DMS 273 (cell line): ENCODE measurements at regions not wholly inside any gene's neighbourhood (a gene's known extent, or its start where the extent isn't known, plus 50 kb on each side); places are given as distances from the start of the nearest gene placed in this dataset.

ENCODE experiments used
- DNase-seq: peaks from one replicate; lab custom pipeline; 2025; ENCODE audit not compliant: unreplicated experiment; lab: John Stamatoyannopoulos, UW

DNA sequence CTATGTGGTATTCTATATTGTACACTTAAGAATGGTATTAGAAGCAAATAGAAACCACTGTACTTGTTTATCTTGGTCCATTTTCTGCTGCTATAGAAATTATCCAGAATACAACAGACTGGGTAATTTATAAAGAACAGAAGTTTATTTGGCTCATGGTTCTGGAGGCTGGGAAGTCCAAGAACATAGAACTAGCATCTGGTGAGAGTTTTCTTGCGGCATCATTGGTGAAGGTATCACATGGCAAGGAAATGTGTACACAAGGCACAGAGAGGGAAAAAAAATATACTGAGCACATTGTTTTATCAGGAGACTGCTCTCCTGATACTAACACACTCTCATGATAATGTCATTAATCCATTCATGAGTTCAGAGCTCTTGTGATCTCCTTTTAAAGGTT lies 130.3 kb upstream of the STXBP6 start:
- no peak for DNase-seq

DNA sequence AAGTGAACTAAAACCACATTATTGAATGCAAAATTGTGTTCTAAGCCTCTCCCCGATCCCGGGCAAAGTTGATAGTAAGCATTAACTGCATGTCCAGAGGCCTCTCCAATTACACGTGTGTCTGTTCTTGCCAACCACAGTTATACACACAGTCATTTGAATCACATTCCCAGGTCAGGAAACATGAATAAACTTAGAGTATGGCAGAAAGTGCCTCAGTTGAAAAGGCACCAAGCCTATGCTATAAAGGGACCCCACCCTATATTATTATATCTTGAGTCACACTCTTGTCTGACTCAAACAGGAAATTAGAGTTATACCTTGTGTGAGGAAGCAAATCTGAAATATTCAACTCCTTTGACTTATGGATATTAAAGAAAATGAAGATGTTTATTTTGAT lies 128.3 kb upstream of the STXBP6 start:
- no peak for DNase-seq

DNA sequence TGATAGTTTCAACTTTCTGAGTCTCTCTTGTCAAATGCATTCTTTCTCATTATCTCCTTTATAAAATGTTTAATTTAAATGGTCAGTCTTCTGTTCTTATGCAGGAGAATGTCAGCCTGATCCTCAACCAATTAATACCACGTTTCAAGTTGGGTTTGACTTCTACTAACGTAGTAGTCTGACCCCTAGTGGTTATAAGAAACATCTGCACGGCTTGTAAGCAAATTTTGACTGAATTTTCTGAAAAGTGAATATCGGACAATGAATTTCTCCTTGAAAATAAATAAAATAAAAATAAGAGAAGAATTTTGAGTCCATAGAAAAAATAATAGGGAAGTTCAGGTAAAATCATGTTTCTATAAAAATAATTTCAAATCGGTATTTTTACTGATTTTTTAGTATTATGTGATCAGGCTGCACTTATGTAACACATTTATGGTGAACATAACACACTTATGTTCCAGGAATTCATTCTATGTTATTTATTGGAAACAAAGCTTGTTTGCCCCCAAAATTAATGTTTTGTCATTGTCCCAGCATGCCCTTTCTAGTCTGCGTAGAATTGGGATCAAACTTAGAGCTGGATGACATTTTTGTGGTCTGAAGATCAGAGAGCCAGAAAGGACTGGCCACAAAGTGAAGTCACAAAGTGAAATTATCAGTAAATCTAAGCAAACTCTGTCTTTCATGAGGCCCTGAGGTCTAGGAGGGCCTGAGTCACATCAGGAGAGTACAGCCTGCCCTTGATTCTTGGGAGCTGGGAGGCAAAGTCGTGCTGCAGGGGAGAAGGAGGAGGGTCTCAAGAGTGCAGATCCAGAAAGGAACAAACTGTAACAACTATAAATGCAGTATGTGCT lies 101.2 kb upstream of the STXBP6 start:
- DNase-seq: peak; percentile 75

DNA sequence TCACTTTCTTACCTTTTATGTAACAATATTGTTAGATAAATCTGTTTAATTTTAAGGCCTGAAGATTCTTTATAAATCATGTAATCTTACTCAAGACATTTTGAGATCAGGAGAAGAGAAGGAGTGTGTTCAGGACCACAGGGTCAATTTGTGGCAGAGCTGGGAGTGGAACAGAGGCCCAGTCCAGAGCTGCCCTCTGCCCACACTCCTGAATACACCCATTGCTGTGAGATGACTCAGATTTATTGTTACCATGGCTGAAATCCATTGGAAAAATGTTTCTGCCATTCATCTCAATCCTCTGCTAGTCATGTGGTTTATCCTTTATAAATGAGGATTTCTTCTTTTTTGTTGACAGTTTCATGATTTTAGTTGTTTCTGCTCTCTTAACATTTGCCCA lies 100.5 kb upstream of the STXBP6 start:
- no peak for DNase-seq

DNA sequence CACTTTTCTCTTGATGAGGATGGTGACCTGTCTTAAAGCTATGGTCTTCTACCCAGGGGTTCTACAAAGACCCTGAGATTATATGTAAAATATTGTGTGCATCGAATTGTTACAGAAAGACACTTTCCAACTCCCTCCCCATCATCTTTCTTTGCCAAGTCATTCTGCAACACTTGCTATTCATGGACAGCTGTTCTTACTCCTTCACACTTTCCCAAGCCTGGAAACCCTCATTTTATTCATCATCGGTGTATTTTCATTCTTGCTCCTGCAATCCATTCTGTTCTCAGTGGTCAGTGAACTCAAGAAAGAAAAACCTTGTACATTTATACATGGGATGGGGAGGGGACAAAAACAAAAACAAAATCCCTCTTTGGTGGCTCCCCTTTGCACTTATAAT lies 90.5 kb upstream of the STXBP6 start:
- peak; percentile 18 for DNase-seq

DNA sequence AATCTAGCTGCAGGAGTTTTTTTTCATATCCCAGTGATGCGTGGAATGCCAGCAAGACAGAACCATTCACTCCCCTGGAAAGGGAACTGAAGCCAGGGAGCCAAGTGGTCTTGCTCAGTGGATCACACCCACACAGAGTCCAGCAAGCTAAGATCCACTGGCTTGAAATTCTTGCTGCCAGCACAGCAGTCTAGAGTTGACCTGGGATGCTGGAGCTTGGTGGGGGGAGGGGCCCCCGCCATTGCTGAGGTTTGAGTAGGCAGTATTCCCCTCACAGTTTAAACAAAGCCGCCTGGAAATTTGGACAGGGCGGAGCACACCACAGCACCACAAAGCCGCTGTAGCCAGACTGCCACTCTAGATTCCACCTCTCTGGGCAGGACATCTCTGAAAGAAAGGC lies 86.9 kb upstream of the STXBP6 start:
- DNase-seq: no peak

DNA sequence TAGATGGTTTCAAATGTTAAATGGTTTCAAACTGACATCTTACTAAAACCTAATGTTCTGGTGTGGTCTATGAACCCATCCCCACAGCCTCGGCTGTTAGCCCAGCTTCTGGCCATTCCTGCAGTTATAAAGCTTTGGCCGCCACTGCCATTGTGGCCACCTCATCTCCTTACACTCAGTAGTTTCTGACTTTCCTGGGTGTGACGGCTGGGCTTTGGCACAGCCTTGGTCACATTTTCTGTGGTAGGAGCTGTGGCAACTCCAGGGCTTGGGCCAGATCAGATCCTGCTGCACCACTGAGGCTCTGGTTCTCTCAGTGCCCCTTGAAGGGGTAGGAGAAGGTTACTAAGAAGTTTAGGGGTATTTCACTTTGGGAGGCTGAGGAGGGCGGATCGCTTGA lies 84.2 kb upstream of the STXBP6 start:
- DNase-seq: no peak

DNA sequence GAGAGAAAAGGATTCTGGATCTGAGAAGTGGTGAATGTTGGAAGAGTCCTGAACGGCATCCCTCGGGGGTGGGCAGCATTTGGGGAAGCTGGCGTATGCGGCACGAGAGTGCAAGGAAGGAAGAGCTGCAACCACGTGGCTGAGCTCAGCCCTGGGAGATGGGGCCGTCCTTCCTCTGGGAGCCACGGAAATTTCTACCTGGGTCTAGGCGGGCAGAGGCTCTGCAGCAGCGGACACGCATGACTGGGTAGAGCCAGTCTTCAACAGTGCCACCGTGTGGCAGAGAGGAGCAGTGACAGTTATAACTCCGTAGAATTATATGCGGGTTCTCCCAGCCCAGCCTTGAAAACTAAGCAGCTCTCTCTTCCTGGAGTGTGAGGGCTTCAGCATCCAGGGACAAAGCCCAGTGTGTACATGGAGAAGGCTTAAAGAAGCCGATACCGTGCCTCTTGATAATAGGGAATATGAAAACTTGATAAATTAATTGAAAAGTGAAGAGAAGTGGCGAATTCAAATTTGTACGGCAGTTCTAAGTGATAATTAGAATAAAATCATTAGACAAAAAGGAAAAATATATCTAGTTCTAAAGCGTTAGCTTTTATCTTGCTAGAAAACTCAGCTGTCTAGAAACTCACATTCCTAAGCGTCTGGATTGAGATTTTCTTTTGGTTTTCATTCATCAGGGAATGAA lies 82.9 kb upstream of the STXBP6 start:
- DNase-seq: peak; percentile 82

DNA sequence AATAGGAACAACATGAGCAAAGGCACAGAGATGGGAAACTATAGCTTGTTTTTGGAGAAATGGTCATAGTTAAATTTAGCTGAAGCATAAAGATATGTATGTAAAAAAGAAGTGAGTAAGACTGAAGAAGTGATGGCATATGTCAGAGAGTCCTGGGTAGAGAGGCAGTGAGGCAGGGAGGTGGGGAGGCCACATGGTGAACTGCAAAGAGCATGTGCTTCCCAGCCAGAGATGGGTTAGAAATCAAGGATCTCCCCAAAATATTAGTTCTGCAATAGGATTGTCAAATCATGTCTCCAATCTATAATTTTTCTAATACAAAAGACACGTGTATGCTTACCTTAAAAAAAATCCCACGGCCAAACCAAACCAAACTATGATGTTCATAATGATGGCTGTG lies 82.1 kb upstream of the STXBP6 start:
- no peak for DNase-seq

DNA sequence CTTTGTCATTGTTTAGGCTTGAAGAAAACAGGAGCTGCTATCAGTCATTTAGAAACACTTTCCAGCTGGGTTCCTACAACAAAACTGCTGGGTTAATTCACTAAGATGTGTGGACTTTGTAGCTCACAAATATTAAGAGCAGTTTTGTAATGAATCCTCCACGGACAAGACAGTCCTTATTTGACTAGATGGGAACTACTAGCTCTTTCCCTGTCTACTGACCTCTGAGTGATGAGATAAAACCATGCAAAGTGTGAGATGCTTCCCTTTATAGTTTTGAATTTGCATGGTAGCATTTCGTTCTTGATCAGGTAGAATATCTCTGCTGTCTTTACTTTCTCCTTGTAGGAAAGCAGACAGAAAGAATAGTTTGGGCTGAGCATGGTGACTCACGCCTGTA lies 72.9 kb upstream of the STXBP6 start:
- no peak for DNase-seq

DNA sequence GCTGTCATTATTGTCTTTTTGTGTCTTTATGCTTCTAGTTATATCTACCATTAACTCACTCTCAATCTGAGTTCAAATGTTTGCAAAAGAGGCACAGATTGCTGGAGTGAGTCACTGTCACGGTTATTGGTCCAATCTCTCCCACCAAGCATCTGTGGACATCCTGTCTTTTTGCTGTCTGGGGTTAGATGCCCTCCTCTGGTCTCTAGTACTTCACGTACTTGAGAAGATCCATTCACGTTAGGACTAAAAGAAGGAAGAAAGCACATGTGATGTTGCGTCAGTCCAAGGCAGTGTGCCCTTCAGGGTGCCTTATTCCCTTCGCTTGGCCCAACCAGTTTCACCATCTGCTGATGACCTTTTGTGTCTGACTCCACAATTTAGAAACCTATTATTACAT lies 72.3 kb upstream of the STXBP6 start:
- peak; percentile 30 for DNase-seq

DNA sequence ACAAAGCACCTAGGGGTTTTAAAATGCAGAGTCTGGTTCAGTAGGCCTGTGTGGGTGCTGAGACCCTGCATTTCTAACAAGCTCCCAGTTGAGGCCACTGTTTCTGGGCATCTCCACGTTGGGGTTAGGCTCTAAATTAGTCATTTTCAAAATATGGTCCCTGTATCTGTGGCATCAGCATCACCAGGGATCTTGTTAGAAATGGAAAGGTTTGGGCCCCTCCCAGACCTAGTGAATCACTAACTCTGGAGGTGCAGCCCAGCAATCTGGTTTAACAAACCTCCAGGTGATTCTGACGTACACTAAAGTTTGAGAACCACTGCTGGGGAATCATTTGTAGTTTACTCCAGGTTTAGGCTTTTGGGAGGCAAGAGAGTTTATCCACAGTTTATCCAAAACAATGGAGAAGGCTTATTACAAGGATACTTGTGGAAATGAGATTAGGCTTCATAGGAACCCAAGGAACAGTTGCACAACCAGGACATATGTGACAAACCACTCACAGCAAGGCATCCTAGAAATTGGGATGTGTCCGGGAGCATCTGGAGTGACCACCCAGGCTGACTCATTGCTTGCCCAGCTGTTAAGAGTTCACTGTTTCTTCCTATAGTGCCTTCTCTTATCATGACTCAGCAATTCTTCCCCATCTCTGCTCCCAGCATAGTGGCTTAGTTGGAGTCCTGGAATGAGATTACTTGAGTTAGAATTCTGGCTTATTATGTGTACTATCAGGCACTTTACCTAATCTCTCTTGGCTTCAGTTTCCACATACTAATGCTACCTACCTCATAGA lies 71.6 kb upstream of the STXBP6 start:
- DNase-seq: peak; percentile 74

DNA sequence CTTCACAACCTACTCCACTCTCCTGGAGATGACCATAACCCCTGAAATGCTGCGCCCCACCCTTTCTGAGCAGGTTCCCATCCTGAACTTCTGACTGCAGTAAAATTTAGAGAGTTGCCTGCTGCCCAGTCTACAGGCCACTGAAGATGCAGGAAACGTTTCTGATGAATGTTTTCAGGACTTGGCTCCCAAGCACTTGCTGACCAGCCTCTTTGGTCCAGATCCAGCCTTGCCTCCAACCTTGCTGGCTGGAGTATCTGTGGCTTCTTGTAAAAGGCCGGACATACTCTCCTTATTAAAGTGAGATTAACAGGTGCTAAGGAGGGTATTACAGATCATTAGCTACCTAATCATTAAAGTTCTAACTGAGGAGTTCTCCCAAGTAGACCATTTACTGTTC lies 70.3 kb upstream of the STXBP6 start:
- no peak for DNase-seq

DNA sequence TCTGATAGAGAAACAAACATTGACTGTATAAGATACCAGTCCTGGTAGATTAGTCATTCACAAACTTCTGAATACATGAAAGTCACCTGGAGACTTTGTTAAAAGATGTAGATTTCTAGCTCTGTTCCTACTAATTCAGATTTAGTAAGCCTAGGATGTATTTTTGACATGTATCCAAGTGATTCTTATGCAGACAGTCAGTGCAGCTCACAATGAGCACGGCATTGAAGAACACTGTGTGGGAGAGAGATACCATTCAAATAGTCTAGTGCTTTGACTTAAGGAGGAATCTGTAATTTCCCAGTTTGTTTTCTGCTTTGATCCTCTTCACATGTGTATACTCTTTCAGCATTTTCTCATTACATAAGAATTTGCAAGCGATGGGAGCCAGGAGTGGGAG lies 68.7 kb upstream of the STXBP6 start:
- no peak for DNase-seq

DNA sequence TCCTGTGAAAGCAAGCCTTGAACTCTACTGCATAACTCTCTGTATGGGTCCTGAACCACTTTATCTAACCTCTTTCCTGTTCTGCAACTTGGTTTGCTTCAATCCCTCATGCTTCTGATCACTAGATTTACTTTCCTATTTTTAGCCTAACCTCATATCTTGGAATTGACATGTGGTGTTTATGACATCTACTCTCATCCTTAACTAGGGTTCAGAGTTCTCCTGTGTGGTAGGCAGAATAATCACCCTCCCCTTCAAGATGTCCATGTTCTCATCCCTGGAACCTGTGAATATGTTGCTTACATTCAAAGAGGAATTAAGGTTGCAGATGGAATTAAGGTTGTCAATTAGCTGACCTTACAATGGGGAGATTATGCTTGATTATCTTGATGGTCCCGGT lies 67.4 kb upstream of the STXBP6 start:
- no peak for DNase-seq

DNA sequence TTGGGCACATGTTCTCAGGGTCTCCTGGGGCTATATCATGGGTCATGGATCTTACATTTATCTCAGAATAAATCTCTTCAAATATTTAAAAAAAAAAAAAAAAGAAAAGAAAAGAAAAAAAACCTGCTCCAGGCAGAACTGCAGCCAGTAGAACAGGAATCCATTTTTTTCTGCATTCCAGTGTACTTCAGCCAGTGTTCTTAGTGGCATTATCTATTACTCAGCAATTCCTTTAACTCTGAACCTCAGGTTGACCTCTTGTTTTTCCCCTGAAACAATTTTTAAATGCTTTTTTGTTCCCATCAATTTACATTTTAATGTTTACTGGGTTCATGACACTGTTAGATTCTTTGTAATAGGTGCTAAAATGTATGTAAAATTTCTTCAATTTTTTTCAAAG lies 66.7 kb upstream of the STXBP6 start:
- no peak for DNase-seq

DNA sequence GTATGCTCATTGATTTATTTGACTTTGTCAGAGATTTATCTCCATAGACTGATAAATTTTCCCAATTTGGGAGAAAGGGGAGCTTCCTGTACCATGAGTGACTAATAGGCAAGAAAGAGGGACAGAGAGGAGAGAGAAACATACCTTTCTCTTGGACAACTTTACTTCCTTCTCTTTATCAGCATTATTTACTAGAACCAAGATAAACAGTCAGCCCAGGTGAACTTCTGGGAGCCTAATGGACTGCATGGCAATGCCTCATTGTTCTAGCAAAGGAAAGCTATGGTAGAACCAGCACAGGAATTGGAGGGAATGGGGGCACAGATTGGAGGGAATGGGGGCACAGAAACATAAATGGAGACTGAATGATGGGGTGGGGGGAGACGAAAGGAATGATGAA lies 63.4 kb upstream of the STXBP6 start:
- DNase-seq: no peak

DNA sequence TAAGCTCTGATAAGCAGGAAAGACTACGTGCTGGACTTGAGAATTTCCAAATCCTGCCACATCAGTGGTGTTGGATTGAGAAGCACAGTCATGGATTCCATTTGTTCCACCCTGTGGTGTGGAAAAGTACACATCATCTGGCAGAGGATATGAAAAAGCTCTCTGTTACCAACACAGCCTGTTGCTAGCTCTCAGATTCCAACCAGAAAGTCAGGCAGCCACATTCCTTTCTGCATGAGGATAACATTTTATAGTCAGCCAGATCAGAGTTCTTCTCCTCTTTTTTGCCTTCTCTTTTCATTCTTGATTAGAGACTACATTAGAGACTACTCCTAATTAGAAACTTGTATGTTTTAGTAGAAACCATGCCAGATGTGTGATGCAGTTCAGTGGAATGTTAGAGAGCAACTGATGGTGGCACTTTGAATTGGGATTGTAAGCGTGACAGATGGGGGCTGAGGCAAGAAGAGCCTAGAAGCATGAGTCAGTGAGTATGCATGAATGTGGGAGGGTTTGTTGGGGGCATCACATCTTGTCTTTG lies 61.2 kb upstream of the STXBP6 start:
- DNase-seq: peak; percentile 84

DNA sequence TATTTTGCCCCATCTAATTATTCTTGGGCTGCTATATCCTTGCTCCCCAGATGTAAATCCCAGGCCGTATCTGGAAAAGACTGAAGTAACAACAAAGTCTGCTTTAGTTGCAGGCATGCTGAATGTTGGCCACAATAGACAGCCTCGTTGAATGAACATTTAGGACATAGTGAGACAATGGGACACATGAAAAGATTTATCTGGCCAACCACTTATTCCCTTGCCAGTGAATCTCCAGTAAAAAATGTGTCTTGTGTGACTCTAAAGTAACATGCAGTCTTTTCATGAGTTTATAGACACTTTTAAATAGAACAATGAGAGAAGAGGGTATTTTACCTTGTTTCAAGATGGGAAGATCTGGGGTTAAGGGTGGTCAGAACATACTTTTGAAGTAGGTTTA lies 60.2 kb upstream of the STXBP6 start:
- no peak for DNase-seq

DNA sequence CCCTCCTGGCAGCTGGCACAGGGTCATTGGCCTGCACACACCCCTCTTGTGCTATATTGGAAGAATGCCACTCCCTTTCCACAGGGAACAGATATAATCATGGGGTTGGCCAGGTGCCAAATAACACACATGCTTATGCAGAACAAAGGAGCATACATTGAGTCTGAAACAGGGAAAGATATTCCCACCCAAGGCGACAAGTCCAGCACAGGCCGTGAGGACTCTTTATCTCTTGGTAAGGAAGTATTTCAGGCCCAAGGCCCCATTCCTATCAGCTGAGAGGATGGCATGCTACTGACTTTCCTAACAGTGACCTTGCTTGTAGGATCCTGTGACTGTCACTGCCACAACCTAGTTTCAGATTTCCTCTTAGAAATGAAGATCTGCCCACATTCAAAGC lies 59.0 kb upstream of the STXBP6 start:
- DNase-seq: peak; percentile 74

DNA sequence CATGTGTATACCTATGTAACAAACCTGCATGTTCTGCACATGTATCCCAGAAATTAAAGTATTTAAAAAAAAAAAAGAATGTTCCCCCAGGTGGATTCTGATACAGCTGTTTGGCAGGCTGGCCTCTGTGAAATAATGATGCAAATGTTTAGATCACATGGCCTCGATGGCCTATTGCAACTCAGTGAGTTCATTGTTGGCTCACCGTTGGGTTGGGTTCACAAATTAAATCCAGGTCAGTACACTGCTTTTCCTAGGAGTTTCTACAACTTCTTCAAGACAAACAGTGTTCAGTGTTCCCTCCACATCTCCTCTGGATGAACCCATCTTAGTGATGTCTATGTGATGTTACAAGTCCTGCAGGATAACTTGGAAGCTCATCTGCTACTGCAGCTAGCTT lies 58.3 kb upstream of the STXBP6 start:
- no peak for DNase-seq

DNA sequence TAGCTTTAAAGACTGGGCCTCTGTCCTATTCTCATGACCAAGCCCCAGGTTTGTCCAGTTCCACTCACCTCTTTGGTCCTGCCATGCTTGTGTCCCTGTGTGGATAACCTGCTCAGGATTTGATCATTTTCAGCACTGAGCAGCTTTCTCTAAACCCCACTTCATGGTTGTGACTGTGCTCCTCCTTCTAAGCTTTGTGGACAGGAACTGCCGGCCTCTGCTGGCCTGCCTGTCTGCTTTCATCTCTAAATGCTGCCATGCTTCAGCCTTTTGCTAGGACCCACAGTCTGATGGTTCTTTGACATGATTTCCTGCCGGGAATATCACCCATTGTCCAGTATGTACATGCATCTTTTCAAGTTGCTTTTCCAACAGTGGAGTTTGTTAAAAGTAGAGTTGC lies 53.9 kb upstream of the STXBP6 start:
- no peak for DNase-seq
